HG02970 (cell line): ENCODE measurements at regions not wholly inside any gene's neighbourhood (a gene's known extent, or its start where the extent isn't known, plus 50 kb on each side); places are given as distances from the start of the nearest gene placed in this dataset.
"Not testable (repeated sequence)": the region's sequence is repeated elsewhere in the genome, so short reads cannot be mapped to it uniquely, and the experiment has no call there.

Source experiments
- ATAC-seq: cut with Tn5 transposase; IDR thresholded peaks from one replicate; pipeline ENCODE4 v1.9.1; 2021; ENCODE audit warnings: mild to moderate bottlenecking, moderate library complexity, moderate number of reproducible peaks; ENCODE audit not compliant: unreplicated experiment, low FRiP score

DNA sequence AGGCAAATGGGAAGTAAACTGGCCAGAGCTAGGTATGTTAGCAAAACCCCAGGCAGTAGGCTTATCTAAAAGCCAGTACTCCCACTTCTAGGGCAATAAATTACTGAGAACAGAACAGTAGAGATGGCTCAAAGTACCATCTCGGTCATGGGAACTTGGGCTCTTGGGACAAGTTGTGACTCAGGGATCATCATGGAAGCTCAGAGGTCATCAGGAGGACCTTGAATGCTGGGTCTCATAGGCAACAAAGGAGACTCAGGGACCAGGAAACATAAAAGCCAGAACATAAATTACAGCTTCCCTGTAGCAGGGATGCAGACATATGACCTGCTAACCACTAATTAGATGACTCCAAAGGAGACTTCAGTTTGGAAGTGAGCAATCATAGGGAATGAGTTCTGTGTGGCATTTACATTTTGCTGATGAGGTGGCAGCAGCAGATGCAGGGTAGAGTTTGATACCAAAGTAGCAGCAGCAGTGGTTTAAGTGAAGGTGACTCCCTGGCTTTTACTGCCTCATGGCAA lies 97.6 kb upstream of the SCAF11 start:
- no peak for ATAC-seq

GRCh38 chr12:46084666-46085631 lies 94.6 kb upstream of the SCAF11 start:
- ATAC-seq: no peak

- ATAC-seq: no peak
These were observed 92.3 kb upstream of the SCAF11 start for GRCh38 chr12:46082490-46083200.

DNA sequence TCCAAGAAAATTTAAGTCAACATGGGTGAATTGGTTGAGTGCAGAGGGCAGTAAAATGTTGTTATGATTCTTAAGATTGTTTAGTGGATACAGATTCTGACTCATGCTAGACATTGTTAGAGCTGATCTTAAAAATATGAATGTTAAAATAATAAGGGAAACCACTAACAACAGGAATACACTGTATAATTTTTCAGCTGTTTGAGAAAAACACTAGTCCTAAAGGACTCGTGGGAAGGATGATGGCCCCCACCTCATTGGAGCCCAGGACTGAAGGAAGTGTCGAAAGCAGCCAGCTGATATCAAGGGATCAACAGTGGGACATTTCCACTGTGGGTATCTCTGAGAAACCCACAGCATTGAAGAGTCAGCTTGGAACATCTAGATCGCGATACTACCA lies 82.9 kb upstream of the SCAF11 start:
- ATAC-seq: no peak

- no peak for ATAC-seq
These were observed 81.6 kb upstream of the SCAF11 start for GRCh38 chr12:46071769-46072624.

- ATAC-seq: no peak
These were observed 81.0 kb upstream of the SCAF11 start for GRCh38 chr12:46071335-46071734.

- no peak for ATAC-seq
These were observed 76.7 kb upstream of the SCAF11 start for GRCh38 chr12:46067094-46067493.

GRCh38 chr12:46065412-46066166 lies 75.2 kb upstream of the SCAF11 start:
- ATAC-seq: peak; percentile 54

DNA sequence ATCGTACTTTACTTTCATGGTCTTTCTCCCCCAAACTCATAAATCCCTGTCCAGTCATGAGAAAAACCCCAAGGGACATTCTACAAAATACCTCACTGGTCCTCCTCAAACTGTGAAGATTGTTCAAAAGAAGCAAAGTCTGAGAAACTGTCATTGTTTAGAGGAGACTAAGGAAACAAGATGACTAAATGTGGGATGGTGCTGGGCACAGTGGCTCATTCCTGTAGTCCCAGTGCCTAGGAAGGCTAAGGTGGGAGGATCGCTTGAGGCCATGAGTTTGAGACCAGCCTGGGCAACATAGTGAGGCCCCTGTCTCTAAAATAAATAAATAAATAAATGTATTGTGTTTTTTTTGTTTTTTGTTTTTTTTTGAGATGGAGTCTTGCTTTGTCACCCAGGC lies 74.2 kb upstream of the SCAF11 start:
- ATAC-seq: no peak

GRCh38 chr12:46058697-46059096 lies 68.3 kb upstream of the SCAF11 start:
- ATAC-seq: not testable (repeated sequence)

DNA sequence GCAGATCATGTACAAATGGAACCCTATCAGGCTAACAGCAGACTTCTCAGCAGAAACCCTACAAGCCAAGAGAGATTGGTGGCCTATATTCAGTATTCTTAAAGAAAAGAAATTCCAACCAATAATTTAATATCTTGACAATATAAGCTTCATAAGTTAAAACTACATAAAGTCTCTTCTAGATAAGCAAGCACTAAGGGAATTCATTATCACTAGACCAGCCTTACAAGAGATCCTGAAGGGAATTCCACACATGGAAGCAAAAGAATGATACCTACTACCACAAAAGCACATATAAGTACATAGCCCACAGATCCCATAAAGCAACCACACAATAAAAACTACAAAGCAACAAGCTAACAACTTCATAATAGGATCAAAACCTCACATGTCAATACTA lies 60.4 kb upstream of the SCAF11 start:
- no peak for ATAC-seq

DNA sequence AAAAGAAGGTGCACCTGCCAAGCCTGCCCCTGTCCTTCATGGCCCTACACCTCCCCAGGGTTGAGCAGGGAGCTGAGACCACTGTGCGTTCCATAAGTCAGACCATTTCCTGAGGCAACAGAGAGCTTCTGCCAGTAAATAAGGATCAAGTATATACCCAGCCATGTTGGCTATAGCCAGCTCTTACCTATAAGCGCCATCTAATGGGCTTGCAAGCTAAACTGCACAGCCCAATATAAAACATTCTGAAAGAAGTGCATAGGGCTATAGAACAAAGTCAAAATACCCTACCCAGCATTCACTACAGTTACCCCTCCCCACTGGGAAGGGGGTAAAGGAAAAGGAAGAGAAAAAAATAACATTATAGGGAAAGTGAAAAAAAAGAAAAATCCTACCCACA lies 59.3 kb upstream of the SCAF11 start:
- ATAC-seq: no peak

GRCh38 chr12:46046436-46046835 lies 56.1 kb upstream of the SCAF11 start:
- ATAC-seq: no peak

- ATAC-seq: no peak
These were observed 53.7 kb upstream of the SCAF11 start for GRCh38 chr12:46043972-46044520.
